ENCODE measurements at regions not wholly inside any gene's neighbourhood (a gene's known extent, or its start where the extent isn't known, plus 50 kb on each side); places are given as distances from the start of the nearest gene placed in this dataset.
A peak's percentile ranks its signal among the peaks of the same experiment; 100 is the strongest.

- no TSS peak for BruUV-seq (replicated peaks)
- DNase-seq = no peak
These were observed 603.7 kb upstream of the ZEB2 start for GRCh38 chr2:145123606-145124005.

GRCh38 chr2:145119225-145119624, 599.3 kb upstream of the ZEB2 start:
- no peak overlapping the region for H3K4me3 ChIP-seq
- H3K27me3 ChIP-seq (ENCODE audit: insufficient read depth, low read depth) = no peaks in the 10 kb centered on the region
- H3F3A ChIP-seq (ENCODE audit: insufficient read depth, low read depth) = no peaks in the 10 kb centered on the region
- ChIA-PET POLR2A (ENCODE audit: unreplicated experiment) (no interaction called here), CTCF (no interaction called here)
- 0 out of 2 replicates have a peak, but pooled peaks cover 5% of the 10 kb centered on the region for H3K9me3 ChIP-seq (ENCODE audit: insufficient read depth, low read depth)
- no peaks in the 10 kb centered on the region for H3K36me3 ChIP-seq (ENCODE audit: low read depth)
- BruUV-seq (replicated peaks) = no TSS peak
- no peaks in the 10 kb centered on the region for H3K9me2 ChIP-seq (ENCODE audit: insufficient read depth)
- no peak overlapping the region for H2AFZ ChIP-seq
- no peaks in the 10 kb centered on the region for H4K20me1 ChIP-seq (ENCODE audit: insufficient read depth)
- no peak for TF ChIP-seq EZH2 (IDR thresholded peaks at IDR 0.05; ENCODE audit: low read depth)
- TF ChIP-seq, protein P1, sequence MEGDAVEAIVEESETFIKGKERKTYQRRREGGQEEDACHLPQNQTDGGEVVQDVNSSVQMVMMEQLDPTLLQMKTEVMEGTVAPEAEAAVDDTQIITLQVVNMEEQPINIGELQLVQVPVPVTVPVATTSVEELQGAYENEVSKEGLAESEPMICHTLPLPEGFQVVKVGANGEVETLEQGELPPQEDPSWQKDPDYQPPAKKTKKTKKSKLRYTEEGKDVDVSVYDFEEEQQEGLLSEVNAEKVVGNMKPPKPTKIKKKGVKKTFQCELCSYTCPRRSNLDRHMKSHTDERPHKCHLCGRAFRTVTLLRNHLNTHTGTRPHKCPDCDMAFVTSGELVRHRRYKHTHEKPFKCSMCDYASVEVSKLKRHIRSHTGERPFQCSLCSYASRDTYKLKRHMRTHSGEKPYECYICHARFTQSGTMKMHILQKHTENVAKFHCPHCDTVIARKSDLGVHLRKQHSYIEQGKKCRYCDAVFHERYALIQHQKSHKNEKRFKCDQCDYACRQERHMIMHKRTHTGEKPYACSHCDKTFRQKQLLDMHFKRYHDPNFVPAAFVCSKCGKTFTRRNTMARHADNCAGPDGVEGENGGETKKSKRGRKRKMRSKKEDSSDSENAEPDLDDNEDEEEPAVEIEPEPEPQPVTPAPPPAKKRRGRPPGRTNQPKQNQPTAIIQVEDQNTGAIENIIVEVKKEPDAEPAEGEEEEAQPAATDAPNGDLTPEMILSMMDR (conservative IDR thresholded peaks at IDR 0.05) = no peak
- H3K4me1 ChIP-seq (replicated peaks; ENCODE audit: insufficient read depth) = no peaks in the 10 kb centered on the region
- no peaks in the 10 kb centered on the region for H3K79me2 ChIP-seq (ENCODE audit: low read depth)
- intact Hi-C loops (cut with micrococcal nuclease; ENCODE audit: unreplicated experiment) = no loop called here
- no peak for DNase-seq
- no peak overlapping the region for H3K27ac ChIP-seq
- no peak overlapping the region for H3K4me2 ChIP-seq

More at GRCh38 chr2:145123606-145124005, 603.7 kb upstream of the ZEB2 start:
- Histone ChIP-seq H3K4me3 (no peak overlapping the region), H3K36me3 (ENCODE audit: low read depth) (no peaks in the 10 kb centered on the region), H4K20me1 (ENCODE audit: insufficient read depth) (no peaks in the 10 kb centered on the region), H3F3A (ENCODE audit: insufficient read depth, low read depth) (no peaks in the 10 kb centered on the region), H3K4me1 (replicated peaks; ENCODE audit: insufficient read depth) (no peaks in the 10 kb centered on the region), H3K27ac (no peak overlapping the region), H2AFZ (no peak overlapping the region), H3K79me2 (ENCODE audit: low read depth) (no peaks in the 10 kb centered on the region), H3K27me3 (ENCODE audit: insufficient read depth, low read depth) (no peaks in the 10 kb centered on the region), H3K9me2 (ENCODE audit: insufficient read depth) (no peaks in the 10 kb centered on the region; the same call in 1 of the 2 replicates), H3K4me2 (no peak overlapping the region), H3K9me3 (ENCODE audit: insufficient read depth, low read depth) (0 out of 2 replicates have a peak, but pooled peaks cover 5% of the 10 kb centered on the region)
- no peak for TF ChIP-seq EZH2 (IDR thresholded peaks at IDR 0.05; ENCODE audit: low read depth)
- TF ChIP-seq, protein P1 (conservative IDR thresholded peaks at IDR 0.05) = no peak
- intact Hi-C loops (cut with micrococcal nuclease; ENCODE audit: unreplicated experiment) = no loop called here
- CTCF ChIA-PET = no interaction called here
- POLR2A ChIA-PET (ENCODE audit: unreplicated experiment) = no interaction called here

DNA sequence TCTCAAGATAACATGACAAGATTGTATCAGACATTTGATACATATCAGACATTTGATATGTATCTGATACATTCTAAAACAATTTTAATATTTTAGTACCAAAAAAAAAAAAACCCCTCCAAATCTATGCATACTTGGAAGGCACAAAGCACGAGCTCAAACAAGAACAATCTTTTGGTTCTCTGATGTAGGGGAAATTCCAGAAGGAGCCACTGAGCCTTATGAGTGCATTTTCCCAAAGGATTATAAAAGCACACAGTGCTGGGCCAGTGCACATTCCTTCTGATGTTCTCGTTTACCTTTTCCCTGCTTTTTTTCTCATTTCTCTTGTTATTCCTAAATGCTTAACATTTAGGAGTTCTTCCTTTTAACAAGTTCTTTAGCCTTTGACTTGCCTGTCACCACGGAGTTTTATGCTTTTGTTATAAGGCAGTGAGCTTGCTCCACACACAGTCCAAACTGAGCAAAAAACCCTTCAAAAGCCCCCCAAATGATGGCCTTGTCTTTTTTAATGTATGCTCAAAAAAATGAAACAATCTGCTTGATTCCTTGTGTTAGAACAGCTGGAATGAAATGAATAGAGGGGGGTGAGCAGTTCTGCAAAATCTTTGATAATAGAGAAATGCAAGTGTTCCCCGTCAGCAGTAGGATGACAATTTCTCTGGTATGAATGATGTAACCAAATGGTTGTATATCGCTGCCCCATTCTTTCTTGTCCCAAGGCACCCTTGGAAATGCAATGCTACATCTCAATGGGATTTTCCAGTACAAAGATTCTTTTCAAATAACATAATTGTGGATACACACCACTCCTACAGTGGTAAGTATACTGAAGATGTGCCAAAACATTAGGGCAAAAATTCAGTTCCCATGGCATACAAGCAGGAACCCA, 597.2 kb upstream of the ZEB2 start:
- Histone ChIP-seq H3K9me2 (ENCODE audit: insufficient read depth) (no peaks in the 10 kb centered on the region), H4K20me1 (ENCODE audit: insufficient read depth) (no peaks in the 10 kb centered on the region), H3K4me1 (replicated peaks; ENCODE audit: insufficient read depth) (no peaks in the 10 kb centered on the region), H3K4me2 (no peak overlapping the region), H3F3A (ENCODE audit: insufficient read depth, low read depth) (no peaks in the 10 kb centered on the region), H2AFZ (0 out of 2 replicates have a peak overlapping the region, but pooled peaks have one; percentile 1), H3K27ac (no peak overlapping the region), H3K27me3 (ENCODE audit: insufficient read depth, low read depth) (no peaks in the 10 kb centered on the region), H3K9me3 (ENCODE audit: insufficient read depth, low read depth) (0 out of 2 replicates have a peak, but pooled peaks cover under 1% of the 10 kb centered on the region), H3K4me3 (no peak overlapping the region), H3K36me3 (ENCODE audit: low read depth) (no peaks in the 10 kb centered on the region), H3K79me2 (ENCODE audit: low read depth) (no peaks in the 10 kb centered on the region)
- intact Hi-C loops (cut with micrococcal nuclease; ENCODE audit: unreplicated experiment) = no loop called here
- BruUV-seq (replicated peaks) = no TSS peak
- CTCF ChIA-PET = no interaction called here
- TF ChIP-seq, protein P1 (conservative IDR thresholded peaks at IDR 0.05) = no peak
- TF ChIP-seq EZH2 (IDR thresholded peaks at IDR 0.05; ENCODE audit: low read depth) = no peak
- POLR2A ChIA-PET (ENCODE audit: unreplicated experiment) = no interaction called here
- no peak for DNase-seq
